MV-4-11 (cell line): ENCODE measurements at regions not wholly inside any gene's neighbourhood (a gene's known extent, or its start where the extent isn't known, plus 50 kb on each side); places are given as distances from the start of the nearest gene placed in this dataset.

Source experiments
- DNase-seq: peaks from one replicate; lab custom pipeline; 2025; lab: John Stamatoyannopoulos, UW

DNA sequence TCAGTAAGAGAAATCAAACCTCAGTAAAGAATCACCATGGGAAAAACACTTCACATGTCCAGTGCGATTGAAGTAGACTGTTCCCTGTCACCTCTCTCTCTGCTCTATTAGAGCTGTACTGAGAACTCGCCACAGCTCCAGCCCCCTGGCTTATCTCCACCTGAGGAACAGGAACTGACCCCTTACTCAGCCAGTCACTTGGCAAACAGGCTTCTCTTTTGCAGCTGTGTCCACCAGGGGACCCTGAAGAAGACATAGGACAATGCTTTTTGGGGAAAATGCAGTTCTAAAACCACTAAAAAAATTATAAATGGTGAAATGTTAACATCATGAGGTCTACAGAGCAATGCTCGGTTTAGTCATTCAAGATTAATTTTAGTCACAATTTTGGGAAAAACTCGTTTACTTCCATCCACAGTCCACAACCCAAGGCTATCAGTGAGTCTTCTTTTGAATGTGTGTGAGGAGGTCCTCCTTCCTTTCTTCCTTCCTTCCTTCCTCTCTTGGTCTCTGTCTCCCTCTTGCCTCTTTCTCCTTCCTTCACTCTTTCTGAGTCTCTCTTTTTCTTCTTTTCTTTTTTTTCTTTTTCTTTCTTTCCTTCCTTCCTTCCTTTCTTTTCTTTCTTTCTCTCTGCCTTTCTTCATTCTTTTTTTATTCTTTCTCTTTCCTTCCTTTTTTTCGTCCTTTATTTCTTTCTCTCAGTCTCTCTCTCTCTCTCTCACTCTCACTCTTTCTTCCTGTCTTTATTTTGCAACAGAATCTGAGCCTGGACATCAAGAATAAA is 1189.5 kb upstream of the TMEM132C start:
- DNase-seq = no peak

DNA sequence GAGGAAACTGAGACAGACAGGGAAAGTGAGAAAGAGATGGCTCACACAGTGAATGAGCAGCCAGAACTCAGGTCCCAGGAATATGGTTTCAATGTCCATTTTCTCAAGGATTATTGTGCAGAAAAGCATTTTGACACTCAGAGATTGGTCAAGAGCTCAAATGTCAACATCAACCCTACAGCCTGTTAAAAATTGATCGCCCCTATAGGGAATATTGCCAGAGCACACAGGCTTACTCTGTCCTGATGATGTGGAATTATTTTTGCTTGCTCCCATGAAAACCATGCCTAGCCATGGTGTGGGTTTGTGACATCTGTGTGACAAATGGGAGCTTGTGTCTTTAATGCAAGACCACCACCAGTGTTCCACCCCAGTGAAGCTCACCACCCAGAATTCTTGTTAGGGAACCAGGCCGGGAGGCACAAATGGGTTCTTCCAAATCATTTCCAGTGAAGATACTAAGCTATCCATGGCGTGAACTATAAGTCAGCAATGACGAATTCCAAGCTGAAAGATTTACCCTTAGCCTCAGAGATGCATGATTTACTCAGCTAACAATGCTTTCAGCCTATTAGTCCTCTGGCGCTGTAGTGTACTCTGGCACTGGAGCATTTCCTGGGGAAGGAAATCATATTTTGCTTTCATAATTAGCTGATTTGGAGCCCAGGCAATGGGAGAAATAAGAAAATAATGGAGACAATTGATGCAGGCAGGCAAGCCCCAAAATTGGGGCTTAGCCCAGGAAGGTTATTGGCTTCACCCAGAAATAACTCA is 1188.2 kb upstream of the TMEM132C start:
- no peak for DNase-seq

DNA sequence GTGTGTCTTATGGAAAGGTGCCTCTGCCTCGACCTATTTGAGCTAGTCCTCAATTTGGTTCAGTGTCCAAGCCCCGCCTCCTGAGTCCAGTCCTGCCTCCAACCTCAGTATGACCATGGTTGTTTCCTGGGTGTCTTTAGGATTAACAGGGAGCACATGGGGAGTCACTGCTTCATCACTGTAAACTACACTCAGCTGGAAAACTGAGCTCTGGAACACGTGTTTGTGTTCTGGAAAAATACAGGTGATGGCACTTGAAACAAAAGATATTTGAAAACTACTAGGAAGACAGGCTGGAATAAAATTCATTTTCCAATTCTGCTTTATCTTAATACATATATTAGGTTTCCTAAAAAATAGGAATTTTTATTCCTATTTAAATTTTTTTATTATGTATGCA is 1187.3 kb upstream of the TMEM132C start:
- no peak for DNase-seq

DNA sequence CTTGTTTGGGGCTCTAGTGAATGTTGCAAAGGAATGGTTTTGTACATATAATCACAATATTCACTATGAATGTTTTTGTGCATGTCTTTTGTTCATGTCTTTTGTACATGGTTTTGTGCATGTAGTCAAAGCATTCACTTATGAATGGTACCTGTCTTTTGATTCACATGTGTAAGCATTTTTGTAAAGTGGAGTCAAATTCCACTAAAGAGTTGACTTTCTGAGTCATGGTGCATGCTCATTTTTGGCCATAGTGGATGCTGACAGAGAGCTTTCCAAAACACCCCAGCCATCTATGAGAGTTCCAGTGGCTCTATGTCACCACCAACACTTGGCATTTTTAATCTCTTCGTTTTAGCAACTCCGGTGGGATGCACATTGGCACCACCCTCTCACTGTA is 1185.9 kb upstream of the TMEM132C start:
- DNase-seq = no peak

DNA sequence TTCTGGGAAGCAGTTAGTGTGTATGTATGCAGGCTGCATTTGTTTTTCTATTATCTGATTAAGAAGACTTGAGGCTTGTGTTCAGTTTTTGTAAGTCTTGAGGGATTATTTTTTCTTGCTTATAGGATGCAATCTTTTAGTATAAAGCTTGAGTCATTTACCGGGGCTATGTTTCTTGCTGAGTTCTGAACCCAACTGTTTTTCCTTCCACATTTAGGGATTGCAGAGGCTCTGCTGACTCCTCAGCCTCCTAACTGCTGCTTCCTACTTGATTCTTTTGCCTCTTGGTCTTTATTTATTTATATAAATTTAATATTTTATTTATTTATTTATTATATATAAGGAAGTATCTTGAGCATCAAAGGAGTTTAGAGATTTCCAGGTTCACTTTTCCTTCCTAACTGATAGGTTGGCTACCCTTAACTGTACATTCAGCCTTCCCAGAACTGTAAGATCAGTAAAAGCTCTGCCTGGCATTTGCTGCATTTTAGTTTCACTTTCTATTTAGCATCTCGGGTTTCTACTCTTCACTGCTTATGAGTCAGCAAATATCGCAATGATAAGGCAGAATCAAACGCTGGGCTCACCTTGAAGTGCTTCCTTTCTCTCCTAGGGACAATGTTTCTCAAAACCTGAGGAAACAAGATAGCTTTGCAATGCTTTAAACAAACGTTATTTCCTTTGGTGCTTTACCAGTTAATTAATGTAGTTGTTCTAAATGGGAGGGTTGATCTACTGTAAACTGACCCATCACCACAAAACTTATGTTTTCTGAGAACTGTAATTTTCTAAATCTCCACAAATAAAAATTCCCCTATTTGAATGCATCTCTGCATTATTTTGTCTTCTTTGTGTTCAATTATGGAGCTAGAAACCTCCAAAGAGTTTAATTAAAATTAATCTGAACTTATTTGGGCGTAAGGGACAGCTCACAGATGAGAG is 1183.7 kb upstream of the TMEM132C start:
- peak; percentile 31 for DNase-seq

DNA sequence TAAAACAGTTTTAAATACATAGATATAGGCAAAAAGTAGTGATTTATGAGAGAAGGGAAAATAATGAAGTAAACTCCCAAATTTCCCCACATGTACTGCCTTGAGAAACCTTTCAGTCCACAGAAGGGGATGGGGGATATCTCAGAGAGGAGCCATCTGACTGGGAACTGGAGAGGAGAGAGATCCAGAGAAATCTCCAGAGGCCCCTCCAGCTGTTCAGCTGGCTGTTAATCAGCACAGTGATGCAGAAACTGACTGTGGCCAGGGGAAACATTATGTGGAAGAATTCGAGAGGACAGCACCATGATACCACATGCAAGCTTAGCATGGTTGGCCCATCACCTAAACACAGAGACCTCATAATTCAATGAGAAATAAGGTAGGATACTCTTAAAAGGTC is 1165.9 kb upstream of the TMEM132C start:
- no peak for DNase-seq

DNA sequence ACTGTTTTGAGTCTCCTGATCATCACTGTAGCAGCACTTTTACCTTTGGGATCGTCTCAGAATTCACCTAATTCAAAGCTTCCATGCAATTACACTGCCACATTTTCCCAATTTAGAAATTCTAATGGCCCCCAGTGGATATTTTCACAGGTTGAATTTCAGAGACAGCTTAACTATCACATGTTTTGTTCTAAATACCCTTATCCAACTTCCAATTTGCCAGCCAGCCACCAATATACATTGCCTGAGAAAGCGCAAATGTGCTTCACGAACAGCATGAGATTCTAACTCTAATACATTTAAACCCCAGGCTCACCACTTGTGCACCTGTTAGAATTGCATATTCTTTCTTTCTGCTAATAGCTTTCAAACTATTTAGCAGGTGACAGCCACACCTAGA is 1160.9 kb upstream of the TMEM132C start:
- DNase-seq = no peak

DNA sequence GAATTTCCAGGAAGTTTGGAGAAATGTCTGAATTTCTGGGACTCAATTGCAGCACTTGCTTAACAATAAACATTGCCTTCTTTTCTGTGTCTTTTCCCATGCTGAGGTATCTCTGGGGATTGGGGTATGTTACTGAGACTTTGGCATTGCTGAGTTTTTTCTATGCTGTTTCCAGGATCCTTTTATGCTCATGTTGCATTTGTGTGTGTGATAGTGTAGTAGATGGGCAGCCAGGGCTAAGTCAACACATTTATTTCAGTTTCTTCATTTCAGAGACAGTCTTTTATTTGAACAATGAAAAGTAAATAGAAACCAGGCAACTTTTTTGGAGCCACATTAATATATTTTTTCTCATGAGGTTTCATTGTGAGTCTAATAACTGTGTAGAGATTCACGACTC is 1160.3 kb upstream of the TMEM132C start:
- no peak for DNase-seq

DNA sequence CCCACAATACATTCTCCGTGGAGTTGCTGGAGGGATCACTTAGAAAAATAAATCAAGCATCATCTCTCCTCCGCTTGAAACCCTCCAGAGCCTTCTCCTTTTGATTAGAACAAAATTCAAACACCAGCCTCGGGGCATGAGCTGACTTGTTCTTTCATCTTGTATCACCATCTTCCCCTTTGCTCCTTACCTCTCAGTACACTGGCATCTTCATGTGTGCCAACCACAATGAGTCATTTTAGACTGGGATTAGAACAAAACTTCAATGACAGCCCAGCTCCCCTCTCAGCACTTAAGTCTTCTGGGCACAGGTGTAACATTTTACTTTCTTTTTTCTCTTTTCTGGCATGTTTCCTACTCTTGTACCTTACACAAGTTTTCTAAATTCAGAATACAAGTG is 1159.2 kb upstream of the TMEM132C start:
- DNase-seq = no peak

DNA sequence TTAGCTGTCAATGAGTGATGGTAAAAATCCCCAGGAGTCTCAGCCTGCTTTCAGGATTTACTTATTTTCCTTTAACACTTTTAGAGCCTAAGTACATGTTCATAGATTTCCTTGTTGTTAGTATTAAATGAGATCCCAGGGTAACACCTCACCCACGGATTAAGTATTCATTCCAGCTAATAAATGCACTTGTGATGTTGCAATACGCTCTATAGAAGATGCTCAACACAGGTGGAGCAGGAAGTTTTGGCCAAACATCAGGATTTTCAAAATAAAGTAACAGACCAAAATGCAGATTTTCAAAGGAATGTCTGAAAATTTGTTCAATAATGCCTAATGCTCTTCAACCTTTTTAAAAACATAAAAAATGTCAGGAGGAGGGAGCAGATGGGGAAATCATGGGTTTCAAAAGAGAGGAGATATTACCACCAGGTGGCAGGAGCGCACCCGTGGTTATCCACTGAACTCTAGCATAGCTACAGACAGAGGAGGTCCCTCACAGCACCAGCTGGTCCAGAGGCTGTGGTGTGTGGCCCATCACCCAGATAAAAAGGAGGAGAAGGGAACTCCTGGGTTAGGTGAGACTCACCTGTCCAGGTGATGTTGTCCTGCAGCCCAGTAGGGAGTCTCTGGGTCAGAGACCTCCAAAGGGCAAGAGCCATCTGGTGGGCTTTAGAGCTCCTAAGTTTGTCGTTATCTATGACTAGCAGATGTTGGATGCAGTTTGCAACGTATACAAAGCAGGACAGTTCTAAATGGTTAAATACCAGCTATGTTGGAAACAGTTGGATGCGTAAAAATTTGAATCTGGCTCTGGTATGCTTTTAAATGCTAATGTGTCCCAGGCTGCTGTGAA is 1158.4 kb upstream of the TMEM132C start:
- peak; percentile 56 for DNase-seq

DNA sequence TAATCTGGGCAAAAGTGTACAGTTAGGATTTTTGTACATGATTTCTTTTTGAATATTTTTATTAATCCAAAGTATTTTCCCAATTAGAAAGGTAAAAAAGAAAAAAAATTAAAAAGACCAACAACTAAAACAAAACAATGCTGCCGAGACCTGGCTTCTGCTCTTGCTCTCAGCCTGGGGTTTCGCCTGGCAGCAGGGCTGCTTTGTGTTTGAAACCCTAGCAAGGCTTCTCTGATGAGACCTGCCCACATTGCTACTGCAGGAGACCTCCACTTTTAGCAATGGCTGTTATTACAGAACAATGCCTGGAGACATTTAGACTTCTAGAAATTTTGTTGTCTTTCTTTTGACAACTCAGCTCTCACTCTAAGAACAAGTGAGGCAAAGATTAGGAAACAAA is 1153.0 kb upstream of the TMEM132C start:
- no peak for DNase-seq

DNA sequence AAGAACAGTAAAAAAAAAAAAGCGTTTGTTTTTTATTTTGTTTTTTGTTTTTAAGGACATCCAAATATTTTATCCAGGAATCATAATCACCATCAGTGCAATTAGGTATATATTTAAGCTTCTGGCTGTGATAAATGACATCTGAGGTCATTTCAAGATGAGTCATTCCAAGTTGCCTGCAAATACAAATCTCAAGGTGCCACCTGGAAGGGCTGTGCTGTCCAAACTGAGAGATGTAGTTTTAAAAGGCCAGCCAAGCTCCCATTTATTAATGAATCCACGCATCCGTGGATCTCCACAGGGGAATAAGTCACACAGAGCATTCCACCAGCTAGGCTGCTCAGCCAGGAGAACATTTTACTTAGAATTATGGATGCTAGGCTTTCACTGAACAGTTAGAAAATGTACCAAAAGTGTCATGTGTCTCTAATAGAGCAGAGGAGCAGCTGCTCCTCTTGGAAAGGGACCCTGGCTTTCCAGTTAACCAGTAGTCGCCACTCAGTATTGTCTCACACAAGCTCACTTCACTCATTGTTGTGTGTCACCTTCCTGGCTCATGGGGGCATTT is 1151.4 kb upstream of the TMEM132C start:
- no peak for DNase-seq

DNA sequence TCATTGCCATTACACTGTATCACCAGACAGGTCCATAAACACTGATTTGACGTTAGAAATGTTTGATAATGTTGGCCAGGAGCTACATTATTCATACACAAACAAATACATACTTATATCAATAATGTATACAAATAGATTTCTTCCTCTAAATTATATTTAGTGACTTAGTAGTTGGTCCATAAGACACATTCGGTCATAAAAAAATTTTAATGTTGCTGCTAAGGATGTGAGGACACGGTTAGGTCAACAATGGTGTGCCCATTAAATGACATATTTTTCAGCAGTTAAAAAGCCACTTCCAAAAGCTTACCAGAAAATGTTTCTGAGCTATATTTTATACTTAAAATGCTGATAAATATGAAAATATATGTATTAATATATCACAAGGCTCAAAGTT is 1148.7 kb upstream of the TMEM132C start:
- DNase-seq = no peak

DNA sequence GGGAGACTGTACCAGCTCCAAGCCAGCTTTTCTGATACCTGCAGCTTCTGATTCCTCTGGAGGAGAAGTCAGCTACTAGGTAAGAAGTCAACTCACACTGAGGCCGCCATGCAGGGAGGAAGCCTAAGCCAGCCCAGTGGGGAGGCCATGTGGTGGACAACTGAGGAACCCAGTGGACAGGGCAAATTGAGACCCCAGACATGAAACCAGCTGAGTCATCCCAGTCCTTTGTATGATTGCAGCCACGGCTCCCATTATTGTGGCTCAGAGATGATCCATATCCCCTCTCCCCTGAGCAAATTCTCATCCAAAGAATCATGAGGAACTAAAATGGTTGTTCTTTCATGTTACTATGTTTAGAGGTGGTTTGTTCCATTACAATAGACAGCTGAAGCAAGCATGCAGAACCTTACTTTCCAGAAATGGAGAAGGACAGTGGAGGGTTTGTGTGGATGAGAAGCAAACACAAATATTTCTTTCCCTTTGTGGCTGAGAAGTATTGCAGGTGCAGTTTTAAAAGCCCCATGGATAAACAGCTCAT is 1147.3 kb upstream of the TMEM132C start:
- peak; percentile 4 for DNase-seq

DNA sequence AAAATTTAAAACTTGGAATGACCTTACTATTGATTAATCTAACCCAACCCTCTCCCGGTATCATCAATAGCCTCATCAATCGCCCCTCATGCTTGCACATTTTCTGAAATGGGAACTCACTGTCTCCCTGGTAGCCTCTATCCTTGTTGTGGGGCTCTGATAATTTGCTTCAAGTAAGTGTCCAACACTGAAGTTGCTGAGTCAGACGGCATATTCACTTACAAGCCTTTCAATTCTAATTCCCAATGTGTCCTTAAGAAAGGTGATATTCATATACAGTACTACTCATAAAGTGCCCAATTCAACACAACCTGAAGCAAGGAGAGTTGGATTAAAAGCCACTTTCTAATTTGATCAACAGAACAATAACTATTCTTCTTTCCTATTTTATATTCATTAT is 1146.1 kb upstream of the TMEM132C start:
- DNase-seq = no peak

DNA sequence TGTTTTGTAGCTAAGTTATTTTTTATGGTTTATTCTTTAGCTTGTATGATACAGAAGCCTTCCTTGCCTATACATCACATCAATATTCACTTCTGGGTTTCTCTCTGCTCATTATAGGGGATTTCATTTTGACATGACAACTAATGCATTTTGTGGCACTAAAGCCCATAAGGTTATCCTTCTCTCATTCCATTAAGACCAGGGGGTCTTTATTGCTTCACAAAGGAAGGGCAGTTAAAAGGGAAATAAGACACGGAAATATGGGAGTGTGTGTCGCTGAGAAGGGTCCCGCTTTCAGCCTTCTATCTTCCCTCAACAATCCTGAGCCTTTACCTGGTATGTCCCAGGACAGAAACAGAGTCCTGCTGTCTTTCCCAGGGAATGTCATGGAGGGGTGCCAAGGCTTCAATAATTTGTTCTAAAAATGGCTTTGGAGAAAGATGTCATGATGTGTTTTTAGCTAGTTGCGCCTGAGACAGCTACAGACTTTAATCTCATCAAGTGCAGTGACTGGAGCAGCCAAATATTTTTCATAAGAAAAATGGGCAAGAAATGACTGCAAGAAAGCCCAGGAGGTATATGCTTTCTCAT is 1145.4 kb upstream of the TMEM132C start:
- DNase-seq = no peak

DNA sequence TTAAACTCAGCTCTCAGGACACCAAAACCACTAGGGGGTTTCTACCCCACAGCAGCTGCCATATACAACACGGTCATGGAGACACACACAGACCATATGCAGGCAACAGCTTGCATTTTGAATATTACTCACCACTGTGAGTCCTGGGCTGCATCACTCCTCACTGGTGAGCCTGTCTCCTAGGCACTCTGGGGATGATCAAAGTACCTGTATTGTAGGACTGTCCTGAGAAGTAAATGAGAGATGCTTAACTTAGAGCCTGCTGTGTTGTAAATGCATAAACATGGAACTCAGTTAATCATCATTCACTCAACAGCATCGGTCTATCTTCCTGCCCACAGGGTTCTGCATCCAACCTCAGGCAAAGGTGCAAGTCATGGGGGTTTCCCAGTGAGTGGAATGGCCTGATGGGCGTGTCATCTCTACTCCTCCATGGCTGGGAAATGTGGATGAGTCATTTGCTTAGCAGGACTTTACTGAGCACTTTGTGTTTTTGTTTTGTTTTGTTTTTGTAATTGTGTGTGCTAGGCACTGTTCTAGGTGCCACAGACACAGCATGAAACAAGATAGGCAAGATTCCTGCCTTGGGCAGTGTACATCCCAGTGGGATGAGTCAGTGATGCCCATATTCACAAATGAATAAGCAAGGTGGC is 1141.2 kb upstream of the TMEM132C start:
- peak; percentile 1 for DNase-seq

DNA sequence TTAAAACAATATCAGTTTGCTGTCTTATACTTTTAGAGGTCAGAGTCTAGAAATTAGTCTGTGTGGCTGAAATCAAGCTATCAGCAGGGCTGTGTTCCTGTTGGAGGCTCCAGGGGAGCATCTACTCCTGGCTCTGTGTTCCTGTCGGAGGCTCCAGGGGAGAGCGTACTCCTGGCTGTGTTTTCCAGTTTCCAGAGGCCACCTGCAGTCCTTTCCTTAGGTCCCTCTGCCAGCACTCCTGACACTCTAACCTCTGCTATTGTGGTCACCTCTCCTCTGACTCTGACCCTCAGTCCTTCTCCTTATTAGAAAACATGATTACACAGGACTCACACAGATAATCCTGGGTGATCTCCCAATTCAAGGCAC is 1140.7 kb upstream of the TMEM132C start:
- no peak for DNase-seq

DNA sequence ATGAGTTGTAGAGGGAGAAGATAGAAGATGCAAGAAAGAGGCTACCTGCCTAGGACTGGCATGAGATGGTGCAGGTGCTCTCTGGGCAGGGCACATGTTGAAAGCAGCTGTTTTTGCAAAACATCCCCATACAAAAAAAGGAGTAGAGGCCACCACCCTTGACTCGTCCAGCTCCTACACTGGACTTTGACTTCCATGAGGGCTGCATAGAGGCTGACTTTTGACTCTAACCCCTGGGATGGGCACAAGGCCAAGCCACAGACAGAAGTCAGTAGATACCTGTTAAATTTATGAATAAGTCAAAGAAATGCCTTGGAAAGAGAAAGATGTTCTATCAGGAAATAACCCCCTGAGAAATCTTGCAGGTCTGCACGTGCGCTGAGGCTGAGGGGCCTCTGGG is 1139.1 kb upstream of the TMEM132C start:
- DNase-seq = no peak

DNA sequence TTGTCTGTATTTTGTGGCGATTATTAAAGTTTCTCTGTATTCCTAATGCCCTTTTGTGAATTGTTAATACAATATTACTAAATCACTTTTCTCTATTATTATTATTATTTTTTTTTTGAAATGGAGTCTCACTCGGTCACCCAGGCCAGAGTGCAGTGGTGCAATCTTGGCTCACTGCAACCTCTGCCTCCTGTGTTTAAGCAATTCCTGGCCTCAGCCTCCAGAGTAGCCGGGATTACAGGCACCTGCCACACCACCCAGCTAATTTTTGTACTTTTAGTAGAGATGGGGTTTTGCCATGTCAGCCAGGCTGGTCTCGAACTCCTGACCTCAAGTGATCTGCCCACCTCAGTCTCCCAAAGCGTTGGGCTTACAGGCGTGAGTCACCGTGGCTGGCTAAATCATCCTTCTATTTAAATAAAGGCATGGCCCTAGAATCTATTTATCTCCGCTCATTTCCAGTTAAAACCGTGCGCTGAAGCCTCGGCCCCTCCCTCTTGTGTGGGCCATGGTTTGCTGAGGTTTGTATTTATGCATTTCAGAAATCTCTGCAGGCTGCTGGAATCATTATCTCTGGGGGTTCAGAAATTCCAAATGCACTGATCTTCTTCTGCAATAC is 1136.4 kb upstream of the TMEM132C start:
- DNase-seq = peak; percentile 17
